HG03175 (cell line): ENCODE measurements at regions not wholly inside any gene's neighbourhood (a gene's known extent, or its start where the extent isn't known, plus 50 kb on each side); places are given as distances from the start of the nearest gene placed in this dataset.
"Not testable (repeated sequence)": the region's sequence is repeated elsewhere in the genome, so short reads cannot be mapped to it uniquely, and the experiment has no call there.

Experiments
- ATAC-seq: cut with Tn5 transposase; IDR thresholded peaks from one replicate; pipeline ENCODE4 v1.9.1; 2021; ENCODE audit warnings: mild to moderate bottlenecking, moderate library complexity; ENCODE audit not compliant: unreplicated experiment

GRCh38 chr3:190990898-190991297 is 128.4 kb upstream of the GMNC start:
- no peak for ATAC-seq

GRCh38 chr3:190989218-190989617 is 126.7 kb upstream of the GMNC start:
- ATAC-seq: no peak

- ATAC-seq: no peak
These were observed 125.6 kb upstream of the GMNC start for GRCh38 chr3:190988102-190988501.

- no peak for ATAC-seq
These were observed 122.2 kb upstream of the GMNC start for GRCh38 chr3:190984502-190985244.

GRCh38 chr3:190983875-190984274 is 121.4 kb upstream of the GMNC start:
- ATAC-seq: peak; percentile 69

GRCh38 chr3:190973771-190974170 is 111.3 kb upstream of the GMNC start:
- no peak for ATAC-seq

GRCh38 chr3:190972840-190973270 is 110.4 kb upstream of the GMNC start:
- ATAC-seq: no peak

- ATAC-seq: no peak
These were observed 109.7 kb upstream of the GMNC start for GRCh38 chr3:190972196-190972595.

GRCh38 chr3:190970560-190970959 is 108.1 kb upstream of the GMNC start:
- ATAC-seq: no peak

GRCh38 chr3:190968616-190969015 is 106.1 kb upstream of the GMNC start:
- no peak for ATAC-seq

- ATAC-seq: not testable (repeated sequence)
These were observed 102.4 kb upstream of the GMNC start for GRCh38 chr3:190964931-190965330.

- ATAC-seq: no peak
These were observed 96.6 kb upstream of the GMNC start for GRCh38 chr3:190959077-190959476.

GRCh38 chr3:190941694-190942260 is 79.3 kb upstream of the GMNC start:
- no peak for ATAC-seq

GRCh38 chr3:190934616-190935015 is 72.1 kb upstream of the GMNC start:
- not testable (repeated sequence) for ATAC-seq

GRCh38 chr3:190926619-190927018 is 64.1 kb upstream of the GMNC start:
- no peak for ATAC-seq

- no peak for ATAC-seq
These were observed 50.2 kb upstream of the GMNC start for GRCh38 chr3:190912736-190913135.
